HepG2 (cell line): ENCODE measurements at regions not wholly inside any gene's neighbourhood (a gene's known extent, or its start where the extent isn't known, plus 50 kb on each side); places are given as distances from the start of the nearest gene placed in this dataset.

Experiments used
- ATAC-seq: fragments of 200-7000 bp; cut with Tn5 transposase; 3 replicates; pipeline ENCODE4 v1.9.1; 2020; ENCODE audit warnings: mild to moderate bottlenecking, moderate library complexity
- BruUV-seq: library from RNA; stranded (reverse); fragments of 400-500 nt; replicated peaks from 2 replicates; lab custom pipeline; 2021; lab: Mats Ljungman, UMichigan
- CTCF ChIA-PET: fragments of 300-600 bp; formaldehyde crosslinking; extraction: SDS; loops from one replicate; lab custom pipeline; 2021; ENCODE audit warnings: low total read pairs, inconsistent platforms, low intra/inter-chr PET ratio; lab: Yijun Ruan, JAX
- POLR2A ChIA-PET: fragments of 350-600 bp; sonication (Branson Sonifier 250); formaldehyde crosslinking; loops from one replicate; lab custom pipeline; 2020; ENCODE audit warnings: antibody characterized with exemption, inconsistent platforms; lab: Yijun Ruan, JAX
- DNase-seq: peaks from one replicate; pipeline ENCODE4 v3.0.0-alpha.2; 2015; ENCODE audit warnings: low spot score
- FAIRE-seq: peaks from 3 replicates; lab custom pipeline; 2011; peaks lifted over from hg19 to GRCh38; lab: Jason Lieb, UNC
- H2AFZ ChIP-seq: one replicate; pipeline ENCODE4 v1.6.1; 2011; ENCODE audit warnings: low read length, inconsistent platforms
- H3K27ac ChIP-seq: fragments of 300-600 bp; 3 replicates; pipeline ENCODE4 v1.8.0; 2011; ENCODE audit warnings: mixed run types, mild to moderate bottlenecking, mixed read lengths, low read length, inconsistent platforms; ENCODE audit not compliant: insufficient read depth; ENCODE audit errors: extremely low read length
- H3K27me3 ChIP-seq, 2 experiments: fragments of 200-600 bp in 1 of 2; 2 replicates in 1 of 2; 3 replicates in 1 of 2; pipeline versions ENCODE4 v1.6.0 to v1.8.0; 2011; ENCODE audit warnings: low read length in 2 of 2, mild to moderate bottlenecking in 2 of 2, moderate library complexity in 2 of 2, inconsistent platforms in 1 of 2; ENCODE audit not compliant: insufficient read depth in 2 of 2, control insufficient read depth in 1 of 2
- H3K36me3 ChIP-seq, 2 experiments: fragments of 200-600 bp in 1 of 2; replicated peaks in 1 of 2; 2 replicates in 1 of 2; 3 replicates in 1 of 2; pipeline versions ENCODE4 v1.5.1 to v1.8.0; 2011; ENCODE audit warnings: low read length in 2 of 2, inconsistent platforms in 1 of 2; ENCODE audit not compliant: insufficient read depth in 2 of 2, control insufficient read depth in 1 of 2
- H3K4me1 ChIP-seq: 2 replicates; pipeline ENCODE4 v1.5.1; 2012; ENCODE audit warnings: low read length, inconsistent platforms; ENCODE audit not compliant: insufficient read depth
- H3K4me2 ChIP-seq: 2 replicates; pipeline ENCODE4 v1.6.0; 2011; ENCODE audit warnings: low read depth, low read length, inconsistent platforms
- H3K4me3 ChIP-seq, 3 experiments: fragments of 200-600 bp in 1 of 3; sonication (generic), shearing (Covaris generic) in 1 of 3; replicated peaks in 1 of 3; 2 replicates each; pipeline ENCODE4 v1.5.1; 2011 to 2016; ENCODE audit warnings: low read length in 3 of 3, inconsistent platforms in 2 of 3, low read depth in 2 of 3, mild to moderate bottlenecking in 2 of 3, control low read depth in 1 of 3, mixed read lengths in 1 of 3; ENCODE audit not compliant: insufficient read depth in 1 of 3
- H3K79me2 ChIP-seq: one replicate; pipeline ENCODE4 v1.6.1; 2011; ENCODE audit warnings: low read length, inconsistent platforms; ENCODE audit not compliant: insufficient read depth
- H3K9ac ChIP-seq: 2 replicates; pipeline ENCODE4 v1.6.0; 2011; ENCODE audit warnings: mild to moderate bottlenecking, low read depth, low read length, inconsistent platforms; ENCODE audit not compliant: insufficient read depth
- H3K9me3 ChIP-seq: 2 replicates; pipeline ENCODE4 v1.5.1; 2012; ENCODE audit warnings: mild to moderate bottlenecking, low read length
- H4K20me1 ChIP-seq: 2 replicates; pipeline ENCODE4 v1.6.0; 2011; ENCODE audit warnings: inconsistent platforms, mild to moderate bottlenecking, low read length, moderate library complexity; ENCODE audit not compliant: insufficient read depth
- ARNTL ChIP-seq: sonication (generic); formaldehyde crosslinking; IDR thresholded peaks from 2 replicates; pipeline ENCODE4 v1.4.0; 2020; ENCODE audit warnings: mild to moderate bottlenecking, missing genetic modification reagents
- DMTF1 ChIP-seq: sonication (generic); formaldehyde crosslinking; IDR thresholded peaks from 2 replicates; pipeline ENCODE4 v1.4.0; 2020; ENCODE audit warnings: mild to moderate bottlenecking, missing genetic modification reagents
- HHEX ChIP-seq: IDR thresholded peaks from 2 replicates; pipeline ENCODE4 v1.6.1; 2016; ENCODE audit warnings: control low read depth
- KDM5B ChIP-seq: sonication (generic); formaldehyde crosslinking; IDR thresholded peaks from 2 replicates; pipeline ENCODE4 v1.4.0; 2020; ENCODE audit warnings: missing genetic modification reagents, mild to moderate bottlenecking, borderline replicate concordance
- SMARCE1 ChIP-seq: fragments of 450-650 bp; IDR thresholded peaks from 2 replicates; pipeline ENCODE4 v1.6.1; 2017; ENCODE audit warnings: borderline replicate concordance
- XRCC5 ChIP-seq: fragments of 200-400 bp; formaldehyde crosslinking; optimal IDR thresholded peaks from 2 replicates; pipeline ENCODE3; 2017; ENCODE audit warnings: mild to moderate bottlenecking, low read length
- ZHX1 ChIP-seq: sonication (generic); formaldehyde crosslinking; IDR thresholded peaks from 2 replicates; pipeline ENCODE4 v1.8.1; 2022; ENCODE audit warnings: low read depth, mild to moderate bottlenecking, missing genetic modification reagents
- ZNF33A ChIP-seq: sonication (generic); formaldehyde crosslinking; IDR thresholded peaks from 2 replicates; pipeline ENCODE4 v1.5.1; 2020; ENCODE audit warnings: missing genetic modification reagents, mild to moderate bottlenecking, moderate library complexity, borderline replicate concordance
- ZNF607 ChIP-seq: sonication (generic); formaldehyde crosslinking; IDR thresholded peaks from 2 replicates; pipeline ENCODE4 v1.5.1; 2020; ENCODE audit warnings: missing genetic modification reagents, mild to moderate bottlenecking, borderline replicate concordance
- ZNF775 ChIP-seq: sonication (generic); formaldehyde crosslinking; IDR thresholded peaks from 2 replicates; pipeline ENCODE4 v1.4.0; 2020; ENCODE audit warnings: missing genetic modification reagents, mild to moderate bottlenecking, moderate library complexity, borderline replicate concordance
- WGBS: methylation state at CpG from one replicate; pipeline ENCODE4 v1.1.6; 2017; ENCODE audit warnings: low lambda C conversion rate; 5-methylcytosine and 5-hydroxymethylcytosine counted together
- in situ Hi-C: cut with HindIII; loops from 2 replicates; pipeline ENCODE4 v1.10.0; 2017; ENCODE audit warnings: low pct_unique_long_range_greater_than_20kb; ENCODE audit not compliant: extremely low pct_ligation_motif_present
- intact Hi-C: fragments of 100-400 bp; cut with micrococcal nuclease; formaldehyde crosslinking; loops from one replicate; pipeline ENCODE4 v1.10.0; 2022; ENCODE audit not compliant: unreplicated experiment
- TF ChIP-seq, protein P1 (sequence below): sonication (generic); formaldehyde crosslinking; conservative IDR thresholded peaks from 2 replicates; pipeline ENCODE4 v1.4.0; 2020; ENCODE audit warnings: missing genetic modification reagents
- TF ChIP-seq, protein P2 (sequence below): sonication (generic); formaldehyde crosslinking; IDR thresholded peaks from 2 replicates; pipeline ENCODE4 v1.4.0; 2020; ENCODE audit warnings: mild to moderate bottlenecking, missing genetic modification reagents

- WGBS, result 72% methylated on average over 4 of the region's 4 CpGs
- in situ Hi-C loops, result loop anchor here (10.0 kb wide), 1 partner anchor 1045 kb away; no protein-coding TSS in a partner anchor
- FAIRE-seq, result no peak
- no peak overlapping the region for H3K9ac ChIP-seq
- no peaks in the 10 kb centered on the region; the same call in 1 of the 2 replicates for H3K4me1 ChIP-seq
- ChIA-PET CTCF (no interaction called here), POLR2A (no interaction called here)
- H3K4me3 ChIP-seq, result no peak overlapping the region
- no peaks in the 10 kb centered on the region for H3K79me2 ChIP-seq
- no peak for TF ChIP-seq HHEX (CRISPR knock-in tag)
- TF ChIP-seq, protein P1, sequence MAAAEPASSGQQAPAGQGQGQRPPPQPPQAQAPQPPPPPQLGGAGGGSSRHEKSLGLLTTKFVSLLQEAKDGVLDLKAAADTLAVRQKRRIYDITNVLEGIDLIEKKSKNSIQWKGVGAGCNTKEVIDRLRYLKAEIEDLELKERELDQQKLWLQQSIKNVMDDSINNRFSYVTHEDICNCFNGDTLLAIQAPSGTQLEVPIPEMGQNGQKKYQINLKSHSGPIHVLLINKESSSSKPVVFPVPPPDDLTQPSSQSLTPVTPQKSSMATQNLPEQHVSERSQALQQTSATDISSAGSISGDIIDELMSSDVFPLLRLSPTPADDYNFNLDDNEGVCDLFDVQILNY, result no peak
- TF ChIP-seq ZNF33A, result no peak
- no peak for TF ChIP-seq SMARCE1
- TF ChIP-seq XRCC5, result no peak
- no peak for TF ChIP-seq KDM5B (CRISPR knock-in tag)
- TF ChIP-seq ZNF607 (CRISPR knock-in tag), result no peak
- TF ChIP-seq, protein P2, sequence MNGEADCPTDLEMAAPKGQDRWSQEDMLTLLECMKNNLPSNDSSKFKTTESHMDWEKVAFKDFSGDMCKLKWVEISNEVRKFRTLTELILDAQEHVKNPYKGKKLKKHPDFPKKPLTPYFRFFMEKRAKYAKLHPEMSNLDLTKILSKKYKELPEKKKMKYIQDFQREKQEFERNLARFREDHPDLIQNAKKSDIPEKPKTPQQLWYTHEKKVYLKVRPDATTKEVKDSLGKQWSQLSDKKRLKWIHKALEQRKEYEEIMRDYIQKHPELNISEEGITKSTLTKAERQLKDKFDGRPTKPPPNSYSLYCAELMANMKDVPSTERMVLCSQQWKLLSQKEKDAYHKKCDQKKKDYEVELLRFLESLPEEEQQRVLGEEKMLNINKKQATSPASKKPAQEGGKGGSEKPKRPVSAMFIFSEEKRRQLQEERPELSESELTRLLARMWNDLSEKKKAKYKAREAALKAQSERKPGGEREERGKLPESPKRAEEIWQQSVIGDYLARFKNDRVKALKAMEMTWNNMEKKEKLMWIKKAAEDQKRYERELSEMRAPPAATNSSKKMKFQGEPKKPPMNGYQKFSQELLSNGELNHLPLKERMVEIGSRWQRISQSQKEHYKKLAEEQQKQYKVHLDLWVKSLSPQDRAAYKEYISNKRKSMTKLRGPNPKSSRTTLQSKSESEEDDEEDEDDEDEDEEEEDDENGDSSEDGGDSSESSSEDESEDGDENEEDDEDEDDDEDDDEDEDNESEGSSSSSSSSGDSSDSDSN (CRISPR knock-in tag), result no peak
- no peak for TF ChIP-seq DMTF1 (CRISPR knock-in tag)
- TF ChIP-seq ZNF775 (CRISPR knock-in tag), result no peak
- no peak for TF ChIP-seq ZHX1
- no peak for TF ChIP-seq ARNTL (CRISPR knock-in tag)
- TF ChIP-seq, all 625 proteins: peak for 0
- intact Hi-C loops, result no loop called here
- H4K20me1 ChIP-seq, result no peaks in the 10 kb centered on the region
- no peak overlapping the region for H2AFZ ChIP-seq
- no peak for ATAC-seq
- H3K27me3 ChIP-seq, result no peaks in the 10 kb centered on the region
- H3K9me3 ChIP-seq, result no peaks in the 10 kb centered on the region
- no peak overlapping the region for H3K27ac ChIP-seq
- BruUV-seq, result no TSS peak
- no peaks in the 10 kb centered on the region for H3K36me3 ChIP-seq
- no peak overlapping the region for H3K4me2 ChIP-seq
- DNase-seq, result no peak
Observed at GRCh38 chr5:53179691-53180090, 70.1 kb upstream of the MOCS2 start.
